ENCODE measurements at regions not wholly inside any gene's neighbourhood (a gene's known extent, or its start where the extent isn't known, plus 50 kb on each side); places are given as distances from the start of the nearest gene placed in this dataset.

DNA sequence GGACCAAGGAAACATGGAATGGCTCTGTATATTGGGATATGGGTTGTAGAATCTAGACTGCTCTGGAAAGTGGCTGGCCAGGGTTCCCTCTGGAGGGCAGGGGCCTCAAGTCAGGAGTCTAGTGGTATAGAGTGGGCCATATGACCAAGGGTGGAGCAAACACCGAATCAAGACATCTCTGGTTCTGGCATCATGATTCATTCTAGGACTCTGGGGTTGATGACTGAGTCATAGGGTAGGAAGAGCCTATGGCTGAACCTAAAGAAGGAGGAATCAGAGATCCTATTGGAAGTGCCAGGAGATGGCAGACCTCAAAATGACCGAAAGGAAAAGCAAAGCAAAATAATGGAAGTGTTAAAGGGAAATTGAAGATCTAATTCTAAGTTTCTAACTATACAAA, 356.4 kb upstream of the PRICKLE1 start:
- TF ChIP-seq, protein P1, sequence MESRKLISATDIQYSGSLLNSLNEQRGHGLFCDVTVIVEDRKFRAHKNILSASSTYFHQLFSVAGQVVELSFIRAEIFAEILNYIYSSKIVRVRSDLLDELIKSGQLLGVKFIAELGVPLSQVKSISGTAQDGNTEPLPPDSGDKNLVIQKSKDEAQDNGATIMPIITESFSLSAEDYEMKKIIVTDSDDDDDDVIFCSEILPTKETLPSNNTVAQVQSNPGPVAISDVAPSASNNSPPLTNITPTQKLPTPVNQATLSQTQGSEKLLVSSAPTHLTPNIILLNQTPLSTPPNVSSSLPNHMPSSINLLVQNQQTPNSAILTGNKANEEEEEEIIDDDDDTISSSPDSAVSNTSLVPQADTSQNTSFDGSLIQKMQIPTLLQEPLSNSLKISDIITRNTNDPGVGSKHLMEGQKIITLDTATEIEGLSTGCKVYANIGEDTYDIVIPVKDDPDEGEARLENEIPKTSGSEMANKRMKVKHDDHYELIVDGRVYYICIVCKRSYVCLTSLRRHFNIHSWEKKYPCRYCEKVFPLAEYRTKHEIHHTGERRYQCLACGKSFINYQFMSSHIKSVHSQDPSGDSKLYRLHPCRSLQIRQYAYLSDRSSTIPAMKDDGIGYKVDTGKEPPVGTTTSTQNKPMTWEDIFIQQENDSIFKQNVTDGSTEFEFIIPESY (IDR thresholded peaks at IDR 0.05; ENCODE audit: extremely low read depth, insufficient replicate concordance, low read length) = no peak
- TF ChIP-seq, protein P2, sequence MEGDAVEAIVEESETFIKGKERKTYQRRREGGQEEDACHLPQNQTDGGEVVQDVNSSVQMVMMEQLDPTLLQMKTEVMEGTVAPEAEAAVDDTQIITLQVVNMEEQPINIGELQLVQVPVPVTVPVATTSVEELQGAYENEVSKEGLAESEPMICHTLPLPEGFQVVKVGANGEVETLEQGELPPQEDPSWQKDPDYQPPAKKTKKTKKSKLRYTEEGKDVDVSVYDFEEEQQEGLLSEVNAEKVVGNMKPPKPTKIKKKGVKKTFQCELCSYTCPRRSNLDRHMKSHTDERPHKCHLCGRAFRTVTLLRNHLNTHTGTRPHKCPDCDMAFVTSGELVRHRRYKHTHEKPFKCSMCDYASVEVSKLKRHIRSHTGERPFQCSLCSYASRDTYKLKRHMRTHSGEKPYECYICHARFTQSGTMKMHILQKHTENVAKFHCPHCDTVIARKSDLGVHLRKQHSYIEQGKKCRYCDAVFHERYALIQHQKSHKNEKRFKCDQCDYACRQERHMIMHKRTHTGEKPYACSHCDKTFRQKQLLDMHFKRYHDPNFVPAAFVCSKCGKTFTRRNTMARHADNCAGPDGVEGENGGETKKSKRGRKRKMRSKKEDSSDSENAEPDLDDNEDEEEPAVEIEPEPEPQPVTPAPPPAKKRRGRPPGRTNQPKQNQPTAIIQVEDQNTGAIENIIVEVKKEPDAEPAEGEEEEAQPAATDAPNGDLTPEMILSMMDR (IDR thresholded peaks at IDR 0.05 in 2 of 3, conservative IDR thresholded peaks at IDR 0.05 in 1 of 3; ENCODE audit: borderline replicate concordance in 1 of 3, insufficient read depth in 1 of 3, low read depth in 2 of 3, low read length in 2 of 3) = no peak
- TF ChIP-seq EZH2 (IDR thresholded peaks at IDR 0.05) (no peak), EZH2phosphoT487 (IDR thresholded peaks at IDR 0.05; ENCODE audit: borderline replicate concordance) (no peak), SIN3A (IDR thresholded peaks at IDR 0.05; ENCODE audit: low read depth) (no peak), ZNF274 (IDR thresholded peaks at IDR 0.05; ENCODE audit: low read depth, low read length) (no peak), POLR2A (IDR thresholded peaks at IDR 0.05; ENCODE audit: borderline replicate concordance, extremely low read depth, insufficient read depth, insufficient read length) (no peak), YY1 (IDR thresholded peaks at IDR 0.05; ENCODE audit: extremely low read depth, insufficient replicate concordance, low read depth, low read length) (no peak), POLR2AphosphoS5 (IDR thresholded peaks at IDR 0.05; ENCODE audit: low read depth, low read length) (no peak)
- TF ChIP-seq, protein P3, sequence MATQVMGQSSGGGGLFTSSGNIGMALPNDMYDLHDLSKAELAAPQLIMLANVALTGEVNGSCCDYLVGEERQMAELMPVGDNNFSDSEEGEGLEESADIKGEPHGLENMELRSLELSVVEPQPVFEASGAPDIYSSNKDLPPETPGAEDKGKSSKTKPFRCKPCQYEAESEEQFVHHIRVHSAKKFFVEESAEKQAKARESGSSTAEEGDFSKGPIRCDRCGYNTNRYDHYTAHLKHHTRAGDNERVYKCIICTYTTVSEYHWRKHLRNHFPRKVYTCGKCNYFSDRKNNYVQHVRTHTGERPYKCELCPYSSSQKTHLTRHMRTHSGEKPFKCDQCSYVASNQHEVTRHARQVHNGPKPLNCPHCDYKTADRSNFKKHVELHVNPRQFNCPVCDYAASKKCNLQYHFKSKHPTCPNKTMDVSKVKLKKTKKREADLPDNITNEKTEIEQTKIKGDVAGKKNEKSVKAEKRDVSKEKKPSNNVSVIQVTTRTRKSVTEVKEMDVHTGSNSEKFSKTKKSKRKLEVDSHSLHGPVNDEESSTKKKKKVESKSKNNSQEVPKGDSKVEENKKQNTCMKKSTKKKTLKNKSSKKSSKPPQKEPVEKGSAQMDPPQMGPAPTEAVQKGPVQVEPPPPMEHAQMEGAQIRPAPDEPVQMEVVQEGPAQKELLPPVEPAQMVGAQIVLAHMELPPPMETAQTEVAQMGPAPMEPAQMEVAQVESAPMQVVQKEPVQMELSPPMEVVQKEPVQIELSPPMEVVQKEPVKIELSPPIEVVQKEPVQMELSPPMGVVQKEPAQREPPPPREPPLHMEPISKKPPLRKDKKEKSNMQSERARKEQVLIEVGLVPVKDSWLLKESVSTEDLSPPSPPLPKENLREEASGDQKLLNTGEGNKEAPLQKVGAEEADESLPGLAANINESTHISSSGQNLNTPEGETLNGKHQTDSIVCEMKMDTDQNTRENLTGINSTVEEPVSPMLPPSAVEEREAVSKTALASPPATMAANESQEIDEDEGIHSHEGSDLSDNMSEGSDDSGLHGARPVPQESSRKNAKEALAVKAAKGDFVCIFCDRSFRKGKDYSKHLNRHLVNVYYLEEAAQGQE (IDR thresholded peaks at IDR 0.05; ENCODE audit: low read depth) = no peak
